GM23338 (cell line): ENCODE measurements at regions not wholly inside any gene's neighbourhood (a gene's known extent, or its start where the extent isn't known, plus 50 kb on each side); places are given as distances from the start of the nearest gene placed in this dataset.

ENCODE experiments used
- ATAC-seq: fragments of 200-7000 bp; cut with Tn5 transposase; 3 replicates; pipeline ENCODE4 v1.9.1; 2020
- DNase-seq: peaks from one replicate; pipeline ENCODE4 v3.0.0-alpha.2; 2015; ENCODE audit warnings: low spot score
- H2AFZ ChIP-seq: fragments of 200-600 bp; sonication (generic); 2 replicates; pipeline ENCODE4 v1.8.0; 2016; ENCODE audit warnings: antibody characterized with exemption, mild to moderate bottlenecking, moderate library complexity
- H3F3A ChIP-seq: fragments of 200-600 bp; sonication (generic); replicated peaks from 2 replicates; pipeline ENCODE4 v1.8.0; 2017; ENCODE audit warnings: antibody characterized with exemption, mixed run types, low read depth
- H3K27ac ChIP-seq: fragments of 200-600 bp; sonication (generic); 2 replicates; pipeline ENCODE4 v1.6.1; 2016; ENCODE audit warnings: low read depth
- H3K27me3 ChIP-seq: fragments of 200-600 bp; sonication (generic); 2 replicates; pipeline ENCODE4 v1.8.0; 2016; ENCODE audit warnings: mild to moderate bottlenecking, mixed run types, moderate library complexity; ENCODE audit not compliant: insufficient read depth
- H3K36me3 ChIP-seq: fragments of 200-600 bp; sonication (generic); 2 replicates; pipeline ENCODE4 v1.8.0; 2016; ENCODE audit warnings: mild to moderate bottlenecking; ENCODE audit not compliant: insufficient read depth
- H3K4me1 ChIP-seq: fragments of 200-600 bp; sonication (generic); 2 replicates; pipeline ENCODE4 v1.8.0; 2016; ENCODE audit warnings: mild to moderate bottlenecking, moderate library complexity; ENCODE audit not compliant: insufficient read depth
- H3K4me2 ChIP-seq: fragments of 200-600 bp; sonication (generic); 2 replicates; pipeline ENCODE4 v1.7.1; 2017; ENCODE audit warnings: mixed run types
- H3K4me3 ChIP-seq: fragments of 200-600 bp; sonication (generic); 2 replicates; pipeline ENCODE4 v1.6.1; 2016; ENCODE audit warnings: mixed run types
- H3K79me2 ChIP-seq: fragments of 200-600 bp; sonication (generic); replicated peaks from 2 replicates; pipeline ENCODE4 v1.8.0; 2017; ENCODE audit warnings: mild to moderate bottlenecking; ENCODE audit not compliant: insufficient read depth
- H3K9me2 ChIP-seq: fragments of 200-600 bp; sonication (generic); 2 replicates; pipeline ENCODE4 v1.8.0; 2017; ENCODE audit not compliant: insufficient read depth
- H4K20me1 ChIP-seq: fragments of 200-600 bp; sonication (generic); replicated peaks from 2 replicates; pipeline ENCODE4 v1.8.0; 2017; ENCODE audit warnings: mild to moderate bottlenecking; ENCODE audit not compliant: insufficient read depth
- H3K27ac Mint-ChIP-seq: 2 replicates; pipeline ENCODE4 v1.8.0; 2020; ENCODE audit warnings: inconsistent platforms, mild to moderate bottlenecking, moderate library complexity, mixed read lengths
- H3K27me3 Mint-ChIP-seq: 3 replicates; pipeline ENCODE4 v1.8.0; 2022; ENCODE audit warnings: low read depth, mild to moderate bottlenecking, moderate library complexity, mixed read lengths, inconsistent platforms; ENCODE audit not compliant: insufficient read depth, poor library complexity
- H3K36me3 Mint-ChIP-seq: 3 replicates; pipeline ENCODE4 v1.8.0; 2021; ENCODE audit warnings: low read depth, mild to moderate bottlenecking, inconsistent platforms, moderate library complexity, mixed read lengths
- H3K4me1 Mint-ChIP-seq: 3 replicates; pipeline ENCODE4 v1.8.0; 2020; ENCODE audit warnings: mild to moderate bottlenecking, inconsistent platforms, mixed read lengths
- H3K4me3 Mint-ChIP-seq: 3 replicates; pipeline ENCODE4 v1.8.0; 2021; ENCODE audit warnings: moderate library complexity, mild to moderate bottlenecking, inconsistent platforms, mixed read lengths
- H3K9me3 Mint-ChIP-seq: 3 replicates; pipeline ENCODE4 v1.8.0; 2020; ENCODE audit warnings: moderate library complexity, mild to moderate bottlenecking, inconsistent platforms, mixed read lengths
- CREB1 ChIP-seq: fragments of 250-450 bp; sonication (Bioruptor Pico); IDR thresholded peaks from 2 replicates; pipeline ENCODE4 v1.5.0; 2020; ENCODE audit warnings: low read depth, mild to moderate bottlenecking, moderate library complexity
- EZH2 ChIP-seq: fragments of 200-600 bp; sonication (generic); IDR thresholded peaks from one replicate; pipeline ENCODE4 v1.8.0; 2017; ENCODE audit warnings: antibody characterized with exemption, mild to moderate bottlenecking, low read depth; ENCODE audit not compliant: unreplicated experiment
- EZH2phosphoT487 ChIP-seq: fragments of 200-600 bp; sonication (generic); IDR thresholded peaks from one replicate; pipeline ENCODE4 v1.8.1; 2018; ENCODE audit warnings: antibody characterized with exemption; ENCODE audit not compliant: unreplicated experiment
- JUNB ChIP-seq: IDR thresholded peaks from one replicate; pipeline ENCODE4 v1.6.1; 2016; ENCODE audit warnings: antibody characterized with exemption; ENCODE audit not compliant: unreplicated experiment
- NANOG ChIP-seq: IDR thresholded peaks from 2 replicates; pipeline ENCODE4 v1.6.1; 2016; ENCODE audit warnings: antibody characterized with exemption, borderline replicate concordance
- POLR2AphosphoS5 ChIP-seq: IDR thresholded peaks from 2 replicates; pipeline ENCODE4 v1.6.1; 2016; ENCODE audit warnings: antibody characterized with exemption, low read depth
- STAT1 ChIP-seq: IDR thresholded peaks from one replicate; pipeline ENCODE4 v1.6.1; 2016; ENCODE audit warnings: antibody characterized with exemption; ENCODE audit not compliant: unreplicated experiment
- ZNF114 ChIP-seq: fragments of 250-450 bp; sonication (Bioruptor Pico); IDR thresholded peaks from 2 replicates; pipeline ENCODE4 v1.5.0; 2020; ENCODE audit warnings: mild to moderate bottlenecking, moderate library complexity
- ZNF331 ChIP-seq: fragments of 250-450 bp; sonication (Bioruptor Pico); IDR thresholded peaks from 2 replicates; pipeline ENCODE4 v1.5.0; 2020; ENCODE audit warnings: low read depth, mild to moderate bottlenecking, moderate library complexity
- TF ChIP-seq, protein P1 (sequence below): IDR thresholded peaks from one replicate; pipeline ENCODE4 v1.6.1; 2018; ENCODE audit warnings: antibody characterized with exemption; ENCODE audit not compliant: unreplicated experiment
- TF ChIP-seq, protein P2 (sequence below): IDR thresholded peaks from 2 replicates; pipeline ENCODE4 v1.6.1; 2016; ENCODE audit warnings: antibody characterized with exemption
- TF ChIP-seq, protein P3 (sequence below), 2 experiments: fragments of 200-600 bp in 1 of 2; sonication (generic) in 1 of 2; conservative IDR thresholded peaks; 2 replicates each; pipeline versions ENCODE4 v1.5.1 to v1.6.1; 2016 to 2017; ENCODE audit warnings: antibody characterized with exemption in 2 of 2, low read depth in 2 of 2, mild to moderate bottlenecking in 2 of 2, moderate library complexity in 1 of 2
- TF ChIP-seq, protein P4 (sequence below): fragments of 250-450 bp; sonication (Bioruptor Pico); IDR thresholded peaks from 2 replicates; pipeline ENCODE4 v1.5.0; 2020; ENCODE audit warnings: mild to moderate bottlenecking, moderate library complexity

DNA sequence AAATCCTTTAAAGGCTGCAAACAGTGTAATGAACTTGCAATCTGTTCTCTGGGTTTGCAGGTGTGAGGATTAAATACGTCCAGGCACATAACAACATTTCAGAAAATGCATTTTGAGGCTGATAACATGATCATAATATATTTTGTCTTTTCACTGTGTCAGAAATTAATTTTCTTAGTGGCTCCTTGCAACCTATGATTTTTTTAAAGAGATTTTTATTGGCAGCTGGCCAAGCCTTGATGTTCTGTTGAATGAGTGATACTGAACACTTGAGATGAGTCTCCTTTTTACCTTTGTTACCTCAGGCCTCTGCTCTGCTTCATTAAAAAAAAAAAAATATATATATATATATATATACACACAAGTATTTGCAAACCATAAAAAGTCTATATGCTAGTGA is 68.2 kb upstream of the TENM3 start:
- TF ChIP-seq ZNF331 (CRISPR knock-in tag), result no peak
- TF ChIP-seq POLR2AphosphoS5, result no peak
- TF ChIP-seq, protein P1, sequence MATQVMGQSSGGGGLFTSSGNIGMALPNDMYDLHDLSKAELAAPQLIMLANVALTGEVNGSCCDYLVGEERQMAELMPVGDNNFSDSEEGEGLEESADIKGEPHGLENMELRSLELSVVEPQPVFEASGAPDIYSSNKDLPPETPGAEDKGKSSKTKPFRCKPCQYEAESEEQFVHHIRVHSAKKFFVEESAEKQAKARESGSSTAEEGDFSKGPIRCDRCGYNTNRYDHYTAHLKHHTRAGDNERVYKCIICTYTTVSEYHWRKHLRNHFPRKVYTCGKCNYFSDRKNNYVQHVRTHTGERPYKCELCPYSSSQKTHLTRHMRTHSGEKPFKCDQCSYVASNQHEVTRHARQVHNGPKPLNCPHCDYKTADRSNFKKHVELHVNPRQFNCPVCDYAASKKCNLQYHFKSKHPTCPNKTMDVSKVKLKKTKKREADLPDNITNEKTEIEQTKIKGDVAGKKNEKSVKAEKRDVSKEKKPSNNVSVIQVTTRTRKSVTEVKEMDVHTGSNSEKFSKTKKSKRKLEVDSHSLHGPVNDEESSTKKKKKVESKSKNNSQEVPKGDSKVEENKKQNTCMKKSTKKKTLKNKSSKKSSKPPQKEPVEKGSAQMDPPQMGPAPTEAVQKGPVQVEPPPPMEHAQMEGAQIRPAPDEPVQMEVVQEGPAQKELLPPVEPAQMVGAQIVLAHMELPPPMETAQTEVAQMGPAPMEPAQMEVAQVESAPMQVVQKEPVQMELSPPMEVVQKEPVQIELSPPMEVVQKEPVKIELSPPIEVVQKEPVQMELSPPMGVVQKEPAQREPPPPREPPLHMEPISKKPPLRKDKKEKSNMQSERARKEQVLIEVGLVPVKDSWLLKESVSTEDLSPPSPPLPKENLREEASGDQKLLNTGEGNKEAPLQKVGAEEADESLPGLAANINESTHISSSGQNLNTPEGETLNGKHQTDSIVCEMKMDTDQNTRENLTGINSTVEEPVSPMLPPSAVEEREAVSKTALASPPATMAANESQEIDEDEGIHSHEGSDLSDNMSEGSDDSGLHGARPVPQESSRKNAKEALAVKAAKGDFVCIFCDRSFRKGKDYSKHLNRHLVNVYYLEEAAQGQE, result no peak
- TF ChIP-seq, protein P2, sequence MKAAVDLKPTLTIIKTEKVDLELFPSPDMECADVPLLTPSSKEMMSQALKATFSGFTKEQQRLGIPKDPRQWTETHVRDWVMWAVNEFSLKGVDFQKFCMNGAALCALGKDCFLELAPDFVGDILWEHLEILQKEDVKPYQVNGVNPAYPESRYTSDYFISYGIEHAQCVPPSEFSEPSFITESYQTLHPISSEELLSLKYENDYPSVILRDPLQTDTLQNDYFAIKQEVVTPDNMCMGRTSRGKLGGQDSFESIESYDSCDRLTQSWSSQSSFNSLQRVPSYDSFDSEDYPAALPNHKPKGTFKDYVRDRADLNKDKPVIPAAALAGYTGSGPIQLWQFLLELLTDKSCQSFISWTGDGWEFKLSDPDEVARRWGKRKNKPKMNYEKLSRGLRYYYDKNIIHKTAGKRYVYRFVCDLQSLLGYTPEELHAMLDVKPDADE, result no peak
- TF ChIP-seq, protein P3, sequence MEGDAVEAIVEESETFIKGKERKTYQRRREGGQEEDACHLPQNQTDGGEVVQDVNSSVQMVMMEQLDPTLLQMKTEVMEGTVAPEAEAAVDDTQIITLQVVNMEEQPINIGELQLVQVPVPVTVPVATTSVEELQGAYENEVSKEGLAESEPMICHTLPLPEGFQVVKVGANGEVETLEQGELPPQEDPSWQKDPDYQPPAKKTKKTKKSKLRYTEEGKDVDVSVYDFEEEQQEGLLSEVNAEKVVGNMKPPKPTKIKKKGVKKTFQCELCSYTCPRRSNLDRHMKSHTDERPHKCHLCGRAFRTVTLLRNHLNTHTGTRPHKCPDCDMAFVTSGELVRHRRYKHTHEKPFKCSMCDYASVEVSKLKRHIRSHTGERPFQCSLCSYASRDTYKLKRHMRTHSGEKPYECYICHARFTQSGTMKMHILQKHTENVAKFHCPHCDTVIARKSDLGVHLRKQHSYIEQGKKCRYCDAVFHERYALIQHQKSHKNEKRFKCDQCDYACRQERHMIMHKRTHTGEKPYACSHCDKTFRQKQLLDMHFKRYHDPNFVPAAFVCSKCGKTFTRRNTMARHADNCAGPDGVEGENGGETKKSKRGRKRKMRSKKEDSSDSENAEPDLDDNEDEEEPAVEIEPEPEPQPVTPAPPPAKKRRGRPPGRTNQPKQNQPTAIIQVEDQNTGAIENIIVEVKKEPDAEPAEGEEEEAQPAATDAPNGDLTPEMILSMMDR (conservative IDR thresholded peaks at IDR 0.05; ENCODE audit: low read depth in 2 of 2), result no peak
- no peak for TF ChIP-seq EZH2
- TF ChIP-seq ZNF114, result no peak
- no peak for TF ChIP-seq CREB1 (CRISPR knock-in tag)
- TF ChIP-seq, protein P4, sequence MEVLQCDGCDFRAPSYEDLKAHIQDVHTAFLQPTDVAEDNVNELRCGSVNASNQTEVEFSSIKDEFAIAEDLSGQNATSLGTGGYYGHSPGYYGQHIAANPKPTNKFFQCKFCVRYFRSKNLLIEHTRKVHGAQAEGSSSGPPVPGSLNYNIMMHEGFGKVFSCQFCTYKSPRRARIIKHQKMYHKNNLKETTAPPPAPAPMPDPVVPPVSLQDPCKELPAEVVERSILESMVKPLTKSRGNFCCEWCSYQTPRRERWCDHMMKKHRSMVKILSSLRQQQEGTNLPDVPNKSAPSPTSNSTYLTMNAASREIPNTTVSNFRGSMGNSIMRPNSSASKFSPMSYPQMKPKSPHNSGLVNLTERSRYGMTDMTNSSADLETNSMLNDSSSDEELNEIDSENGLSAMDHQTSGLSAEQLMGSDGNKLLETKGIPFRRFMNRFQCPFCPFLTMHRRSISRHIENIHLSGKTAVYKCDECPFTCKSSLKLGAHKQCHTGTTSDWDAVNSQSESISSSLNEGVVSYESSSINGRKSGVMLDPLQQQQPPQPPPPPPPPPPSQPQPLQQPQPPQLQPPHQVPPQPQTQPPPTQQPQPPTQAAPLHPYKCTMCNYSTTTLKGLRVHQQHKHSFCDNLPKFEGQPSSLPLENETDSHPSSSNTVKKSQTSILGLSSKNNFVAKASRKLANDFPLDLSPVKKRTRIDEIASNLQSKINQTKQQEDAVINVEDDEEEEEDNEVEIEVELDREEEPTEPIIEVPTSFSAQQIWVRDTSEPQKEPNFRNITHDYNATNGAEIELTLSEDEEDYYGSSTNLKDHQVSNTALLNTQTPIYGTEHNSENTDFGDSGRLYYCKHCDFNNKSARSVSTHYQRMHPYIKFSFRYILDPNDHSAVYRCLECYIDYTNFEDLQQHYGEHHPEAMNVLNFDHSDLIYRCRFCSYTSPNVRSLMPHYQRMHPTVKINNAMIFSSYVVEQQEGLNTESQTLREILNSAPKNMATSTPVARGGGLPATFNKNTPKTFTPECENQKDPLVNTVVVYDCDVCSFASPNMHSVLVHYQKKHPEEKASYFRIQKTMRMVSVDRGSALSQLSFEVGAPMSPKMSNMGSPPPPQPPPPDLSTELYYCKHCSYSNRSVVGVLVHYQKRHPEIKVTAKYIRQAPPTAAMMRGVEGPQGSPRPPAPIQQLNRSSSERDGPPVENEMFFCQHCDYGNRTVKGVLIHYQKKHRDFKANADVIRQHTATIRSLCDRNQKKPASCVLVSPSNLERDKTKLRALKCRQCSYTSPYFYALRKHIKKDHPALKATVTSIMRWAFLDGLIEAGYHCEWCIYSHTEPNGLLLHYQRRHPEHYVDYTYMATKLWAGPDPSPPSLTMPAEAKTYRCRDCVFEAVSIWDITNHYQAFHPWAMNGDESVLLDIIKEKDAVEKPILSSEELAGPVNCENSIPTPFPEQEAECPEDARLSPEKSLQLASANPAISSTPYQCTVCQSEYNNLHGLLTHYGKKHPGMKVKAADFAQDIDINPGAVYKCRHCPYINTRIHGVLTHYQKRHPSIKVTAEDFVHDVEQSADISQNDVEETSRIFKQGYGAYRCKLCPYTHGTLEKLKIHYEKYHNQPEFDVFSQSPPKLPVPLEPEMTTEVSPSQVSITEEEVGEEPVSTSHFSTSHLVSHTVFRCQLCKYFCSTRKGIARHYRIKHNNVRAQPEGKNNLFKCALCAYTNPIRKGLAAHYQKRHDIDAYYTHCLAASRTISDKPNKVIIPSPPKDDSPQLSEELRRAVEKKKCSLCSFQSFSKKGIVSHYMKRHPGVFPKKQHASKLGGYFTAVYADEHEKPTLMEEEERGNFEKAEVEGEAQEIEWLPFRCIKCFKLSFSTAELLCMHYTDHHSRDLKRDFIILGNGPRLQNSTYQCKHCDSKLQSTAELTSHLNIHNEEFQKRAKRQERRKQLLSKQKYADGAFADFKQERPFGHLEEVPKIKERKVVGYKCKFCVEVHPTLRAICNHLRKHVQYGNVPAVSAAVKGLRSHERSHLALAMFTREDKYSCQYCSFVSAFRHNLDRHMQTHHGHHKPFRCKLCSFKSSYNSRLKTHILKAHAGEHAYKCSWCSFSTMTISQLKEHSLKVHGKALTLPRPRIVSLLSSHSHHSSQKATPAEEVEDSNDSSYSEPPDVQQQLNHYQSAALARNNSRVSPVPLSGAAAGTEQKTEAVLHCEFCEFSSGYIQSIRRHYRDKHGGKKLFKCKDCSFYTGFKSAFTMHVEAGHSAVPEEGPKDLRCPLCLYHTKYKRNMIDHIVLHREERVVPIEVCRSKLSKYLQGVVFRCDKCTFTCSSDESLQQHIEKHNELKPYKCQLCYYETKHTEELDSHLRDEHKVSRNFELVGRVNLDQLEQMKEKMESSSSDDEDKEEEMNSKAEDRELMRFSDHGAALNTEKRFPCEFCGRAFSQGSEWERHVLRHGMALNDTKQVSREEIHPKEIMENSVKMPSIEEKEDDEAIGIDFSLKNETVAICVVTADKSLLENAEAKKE (CRISPR knock-in tag), result no peak
- TF ChIP-seq JUNB, result no peak
- TF ChIP-seq EZH2phosphoT487, result no peak
- no peak for TF ChIP-seq NANOG
- TF ChIP-seq STAT1, result no peak
- H2AFZ ChIP-seq, result no peak overlapping the region
- H3K9me3 Mint-ChIP-seq, result no peaks in the 10 kb centered on the region
- no peak overlapping the region for H3K27ac Mint-ChIP-seq
- 0 out of 2 replicates have a peak, but pooled peaks cover 4% of the 10 kb centered on the region for H3K79me2 ChIP-seq
- no peaks in the 10 kb centered on the region for H3K36me3 ChIP-seq
- no peaks in the 10 kb centered on the region for H3K27me3 ChIP-seq
- no peaks in the 10 kb centered on the region for H3K27me3 Mint-ChIP-seq
- no peak overlapping the region for H3K4me2 ChIP-seq
- no peak overlapping the region for H3K4me3 Mint-ChIP-seq
- H3K27ac ChIP-seq, result no peak overlapping the region
- no peaks in the 10 kb centered on the region for H4K20me1 ChIP-seq
- H3K36me3 Mint-ChIP-seq, result no peaks in the 10 kb centered on the region
- no peak for ATAC-seq
- peaks cover 28% of the 10 kb centered on the region for H3K4me1 Mint-ChIP-seq
- no peaks in the 10 kb centered on the region for H3F3A ChIP-seq
- DNase-seq, result no peak
- no peak overlapping the region for H3K4me3 ChIP-seq
- no peaks in the 10 kb centered on the region for H3K9me2 ChIP-seq
- peaks cover 20% of the 10 kb centered on the region; the same call in 1 of the 2 replicates for H3K4me1 ChIP-seq
